HG02763 (cell line): ENCODE measurements at regions not wholly inside any gene's neighbourhood (a gene's known extent, or its start where the extent isn't known, plus 50 kb on each side); places are given as distances from the start of the nearest gene placed in this dataset.
"Not testable (repeated sequence)": the region's sequence is repeated elsewhere in the genome, so short reads cannot be mapped to it uniquely, and the experiment has no call there.

ENCODE experiments used
- ATAC-seq: cut with Tn5 transposase; IDR thresholded peaks from one replicate; pipeline ENCODE4 v1.9.1; 2021; ENCODE audit warnings: mild to moderate bottlenecking, moderate library complexity; ENCODE audit not compliant: unreplicated experiment

DNA sequence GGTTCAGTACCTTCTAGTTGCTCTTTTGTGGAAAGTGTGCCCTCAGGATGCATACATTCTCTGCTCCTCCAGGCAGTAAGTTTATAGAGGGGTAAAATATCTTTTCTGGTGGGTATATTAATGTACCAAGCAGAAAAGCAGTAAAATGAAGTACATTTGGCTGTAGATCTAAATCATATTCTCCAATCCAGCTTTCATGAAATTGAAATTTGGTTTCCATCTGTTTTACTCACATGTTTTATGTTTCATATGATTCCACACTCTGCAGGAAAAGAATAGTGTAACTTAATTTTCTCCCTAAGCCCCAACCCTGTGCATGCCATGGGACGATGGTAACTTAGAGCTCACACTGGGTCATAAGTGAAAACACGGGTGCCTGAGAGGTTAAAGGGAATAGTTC is 172.3 kb downstream of the AKAIN1 start:
- ATAC-seq = no peak

DNA sequence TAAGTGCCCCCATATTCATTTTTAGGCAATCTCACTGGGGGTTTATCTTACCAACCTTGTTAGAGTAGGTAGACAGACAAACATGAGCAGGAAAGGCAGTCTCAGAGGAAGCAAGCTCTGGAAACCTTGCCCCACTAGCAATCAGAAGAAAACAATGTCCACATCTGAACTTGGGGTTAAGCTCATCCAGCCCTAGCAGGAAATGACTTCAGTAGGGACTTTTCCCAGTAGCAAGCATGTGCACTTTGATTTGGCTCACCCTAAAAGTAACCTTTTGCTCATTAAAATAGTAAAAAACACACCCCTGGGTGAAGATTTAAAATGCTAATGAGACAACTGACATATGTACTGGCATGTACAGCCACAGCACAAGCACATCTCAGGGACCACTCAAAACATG is 175.5 kb downstream of the AKAIN1 start:
- ATAC-seq = no peak

DNA sequence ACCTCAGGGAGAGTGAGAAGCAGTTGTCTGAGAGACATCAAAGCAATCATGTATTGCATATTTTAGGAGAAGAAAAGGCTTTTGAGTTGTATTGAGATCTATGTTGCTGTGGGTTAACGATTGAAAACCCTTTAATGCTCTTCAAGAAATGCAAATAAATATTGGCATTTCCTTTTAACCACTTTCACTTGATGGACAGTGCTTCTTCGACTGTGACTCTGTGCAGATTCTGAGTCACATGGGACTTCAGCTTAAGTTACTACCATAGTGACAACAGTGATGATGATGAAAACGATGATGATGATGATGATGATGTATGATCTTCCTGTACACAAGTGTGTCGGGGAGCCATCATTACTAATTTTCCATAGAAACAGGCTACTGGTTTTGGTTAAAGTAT is 181.8 kb downstream of the AKAIN1 start:
- no peak for ATAC-seq

DNA sequence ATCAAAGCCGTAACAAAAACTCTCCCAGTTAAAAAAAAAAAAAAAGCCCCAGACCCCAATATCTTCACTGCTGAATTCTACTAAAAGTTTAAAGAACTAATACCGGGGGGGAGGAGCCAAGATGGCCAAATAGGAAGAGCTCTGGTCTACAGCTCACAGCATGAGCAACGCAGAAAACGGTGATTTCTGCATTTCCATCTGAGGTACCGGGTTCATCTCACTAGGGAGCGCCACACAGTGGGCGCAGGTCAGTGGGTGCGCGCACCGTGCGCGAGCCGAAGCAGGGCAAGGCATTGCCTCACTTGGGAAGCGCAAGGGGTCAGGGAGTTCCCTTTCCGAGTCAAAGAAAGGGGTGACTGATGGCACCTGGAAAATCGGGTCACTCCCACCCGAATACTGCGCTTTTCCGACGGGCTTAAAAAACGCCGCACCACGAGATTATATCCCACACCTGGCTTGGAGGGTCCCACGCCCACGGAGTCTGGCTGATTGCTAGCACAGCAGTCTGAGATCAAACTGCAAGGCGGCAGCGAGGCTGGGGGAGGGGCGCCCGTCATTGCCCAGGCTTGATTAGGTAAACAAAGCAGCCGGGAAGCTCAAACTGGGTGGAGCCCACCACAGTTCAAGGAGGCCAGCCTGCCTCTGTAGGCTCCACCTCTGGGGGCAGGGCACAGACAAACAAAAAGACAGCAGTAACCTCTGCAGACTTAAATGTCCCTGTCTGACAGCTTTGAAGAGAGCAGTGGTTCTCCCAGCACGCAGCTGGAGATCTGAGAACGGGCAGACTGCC is 192.8 kb downstream of the AKAIN1 start:
- ATAC-seq = not testable (repeated sequence)

DNA sequence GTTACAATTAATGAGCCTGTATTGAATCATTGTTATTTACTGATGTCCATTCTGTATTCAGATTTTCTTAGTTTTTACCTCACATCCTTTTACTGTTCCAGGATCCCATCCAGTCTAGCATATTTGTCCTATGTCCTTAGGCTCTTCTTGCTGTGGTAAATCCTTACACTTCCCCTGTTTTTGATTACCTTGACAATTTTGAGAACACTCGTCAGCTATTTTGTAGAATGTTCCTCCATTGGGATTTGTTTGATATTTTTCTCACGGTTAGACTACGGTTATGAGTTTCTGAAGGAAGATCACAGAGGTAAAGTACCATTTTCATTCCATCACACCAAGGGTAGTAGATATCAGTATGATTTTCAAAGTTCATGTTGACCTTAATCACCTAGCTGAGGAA is 202.3 kb downstream of the AKAIN1 start:
- ATAC-seq = no peak

DNA sequence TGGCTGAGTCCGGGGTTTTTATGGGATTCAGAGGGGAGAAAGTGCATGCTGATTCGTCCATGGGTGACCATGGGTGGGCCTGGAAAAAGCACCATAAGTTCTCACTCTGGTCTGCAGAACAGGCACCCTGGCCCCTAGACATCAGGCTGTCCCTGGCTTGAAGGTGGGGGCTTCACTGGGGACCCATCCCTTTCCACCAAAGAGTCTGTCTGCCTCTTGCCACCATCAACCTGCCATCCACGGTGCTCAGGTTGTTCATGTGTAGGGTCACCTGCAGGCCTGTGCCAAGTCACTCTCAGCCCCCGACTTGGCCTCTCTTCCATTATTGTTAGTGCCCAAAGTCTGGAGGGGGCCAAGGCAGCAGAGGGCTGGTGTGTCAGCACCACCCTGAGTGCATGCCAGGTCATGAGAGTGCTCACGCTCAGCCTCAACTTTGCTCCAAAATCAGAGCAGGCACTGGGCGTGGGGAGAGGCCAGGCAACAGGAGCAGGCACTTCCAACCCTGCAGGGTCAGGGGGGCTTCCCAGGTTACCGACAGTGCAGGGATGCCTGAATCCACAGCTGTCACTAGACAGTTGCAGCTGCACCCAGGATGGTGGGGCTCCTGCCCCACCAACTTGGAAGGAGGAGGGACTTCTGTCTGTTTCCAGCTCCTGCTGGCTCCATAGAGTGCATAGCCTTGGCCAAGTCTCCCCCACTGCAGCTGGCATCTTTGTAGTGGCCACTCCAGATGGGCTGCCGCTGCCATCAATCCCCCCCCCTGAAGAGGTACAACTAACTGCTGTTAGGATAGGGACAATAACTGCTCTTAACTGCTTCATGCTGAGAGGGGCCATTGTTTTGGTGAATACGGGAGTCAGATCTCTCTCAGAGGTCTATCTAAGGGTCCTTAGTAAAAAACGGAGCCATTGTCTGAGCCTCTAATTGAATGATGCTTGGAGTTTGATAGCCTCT is 209.3 kb downstream of the AKAIN1 start:
- no peak for ATAC-seq

DNA sequence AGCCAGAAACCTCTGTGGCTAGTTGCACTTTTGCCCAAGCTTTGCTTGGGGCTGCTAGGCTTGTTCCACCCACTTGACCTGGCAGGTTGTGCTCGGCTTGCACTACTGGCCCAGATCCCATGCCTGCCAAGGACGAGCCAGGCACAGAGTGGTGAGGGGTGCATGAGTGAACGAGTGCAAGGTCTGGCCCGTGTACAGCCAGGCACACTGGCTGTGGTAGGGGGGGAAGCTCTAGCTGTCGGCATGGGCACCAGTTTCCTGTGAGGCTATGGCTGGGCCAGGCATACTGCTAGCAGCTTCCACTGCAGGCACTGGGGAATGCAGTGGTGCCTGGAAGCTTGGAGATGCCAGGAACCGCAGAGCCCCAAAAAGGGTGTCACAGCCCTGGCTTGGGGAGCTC is 210.4 kb downstream of the AKAIN1 start:
- ATAC-seq = no peak

DNA sequence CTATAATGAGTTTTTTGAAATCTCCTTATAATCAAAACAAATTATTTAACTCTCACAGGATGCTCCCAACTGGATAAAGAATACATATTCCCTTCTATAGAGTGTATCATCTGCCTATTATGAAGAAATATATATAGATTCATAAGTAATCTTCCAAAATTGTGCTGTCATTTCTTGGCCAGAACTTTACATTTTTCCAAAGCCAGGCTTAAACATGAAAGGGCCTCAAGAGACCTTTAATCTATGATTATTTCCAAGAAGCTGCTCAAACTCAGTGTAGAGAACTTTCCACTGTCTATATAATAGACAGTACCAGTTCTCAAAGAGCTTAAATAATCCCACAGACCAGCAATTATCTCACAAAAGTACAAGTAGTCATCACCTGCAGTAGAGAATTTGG is 211.0 kb downstream of the AKAIN1 start:
- ATAC-seq = no peak

DNA sequence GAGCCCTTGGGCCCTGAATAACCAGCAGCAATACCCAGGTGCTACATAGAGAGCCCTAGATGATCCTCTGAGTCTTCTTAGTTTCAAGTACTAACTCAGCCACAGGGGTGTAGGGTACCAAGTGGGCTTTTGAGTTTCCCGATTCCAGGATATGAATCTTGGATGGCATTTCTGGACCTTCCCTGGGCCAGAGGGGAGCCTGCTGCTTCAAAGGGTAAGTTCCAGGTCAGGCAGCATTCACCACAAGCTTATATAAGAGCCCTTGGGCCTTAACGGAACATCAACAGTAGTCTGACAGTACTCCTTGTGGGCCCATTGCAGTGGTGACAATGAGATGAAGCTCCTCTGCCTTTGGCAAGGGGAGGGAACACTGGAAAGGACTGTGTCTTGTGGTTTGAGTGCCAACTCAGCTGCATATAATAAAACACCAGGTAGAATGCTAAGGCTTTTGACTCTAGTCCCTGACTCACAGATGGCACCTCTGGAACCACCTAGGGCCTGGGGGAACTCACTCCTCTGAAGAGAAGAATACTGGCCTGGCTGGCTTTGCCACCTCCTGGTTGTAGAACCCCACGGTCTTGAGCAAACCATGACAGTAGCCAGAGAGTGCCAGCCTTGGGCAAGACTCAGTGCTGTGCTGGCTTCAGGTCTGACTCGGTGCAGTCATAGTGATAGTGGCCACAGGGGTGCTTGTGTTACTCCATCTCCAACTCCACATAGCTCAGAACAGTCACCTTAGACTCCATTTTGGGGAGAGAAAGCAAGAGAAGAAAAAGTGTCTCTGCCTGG is 235.7 kb downstream of the AKAIN1 start:
- ATAC-seq = no peak

DNA sequence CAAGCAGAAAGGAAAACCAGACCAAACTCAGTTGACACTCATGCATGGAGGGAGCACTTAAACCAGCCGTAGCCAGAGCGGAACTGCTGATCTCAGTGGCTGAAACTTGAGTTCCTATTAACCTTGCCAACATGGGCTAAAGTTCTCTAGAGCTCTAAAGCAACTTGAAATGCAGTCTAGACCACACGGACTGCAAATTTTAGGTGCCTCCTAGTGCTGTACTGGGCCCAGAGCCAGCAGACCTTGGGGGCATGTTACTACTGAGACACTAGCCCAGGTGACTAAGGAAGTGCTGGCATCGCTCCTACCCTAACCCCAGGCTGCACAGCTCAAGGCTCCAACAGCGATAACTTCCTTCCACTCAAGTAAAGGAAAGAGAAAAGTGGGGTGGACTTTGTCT is 236.5 kb downstream of the AKAIN1 start:
- no peak for ATAC-seq

DNA sequence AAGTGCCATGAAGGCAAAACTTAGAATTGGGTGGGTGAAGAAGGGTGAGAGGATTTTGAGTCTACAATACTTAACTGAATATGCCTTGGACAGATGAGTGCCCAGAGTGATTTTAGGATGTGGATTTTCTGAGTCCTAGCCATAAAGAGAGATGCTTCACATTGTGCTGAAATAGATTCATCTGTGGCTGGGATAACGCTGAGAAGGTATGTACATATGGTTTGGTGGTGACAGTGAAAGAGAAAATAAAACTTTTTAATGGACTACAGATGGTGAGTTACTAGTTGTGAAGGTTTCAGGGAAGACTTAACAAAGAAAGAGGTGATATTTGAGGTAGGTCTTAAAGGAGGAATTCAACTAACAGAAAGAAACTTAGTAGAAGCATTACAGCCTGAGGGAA is 265.8 kb downstream of the AKAIN1 start:
- no peak for ATAC-seq

DNA sequence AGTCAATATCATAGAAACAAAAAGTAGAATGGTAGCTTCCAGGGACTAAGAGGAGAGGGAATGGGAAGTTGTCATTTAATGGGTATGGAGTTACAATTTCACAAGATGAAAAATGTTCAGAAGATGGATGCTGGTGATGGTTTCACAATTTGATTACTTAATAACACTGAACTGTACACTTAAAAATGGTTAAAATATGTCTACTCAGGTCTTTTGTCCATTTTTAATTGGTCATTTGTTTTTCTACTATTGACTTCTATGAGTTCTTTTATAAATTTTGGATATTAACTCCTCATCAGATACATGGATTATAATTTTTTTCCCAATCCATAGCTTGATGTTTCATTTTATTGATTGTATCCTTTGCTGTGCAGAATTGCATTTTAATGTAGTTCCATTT is 275.5 kb downstream of the AKAIN1 start:
- ATAC-seq = no peak

DNA sequence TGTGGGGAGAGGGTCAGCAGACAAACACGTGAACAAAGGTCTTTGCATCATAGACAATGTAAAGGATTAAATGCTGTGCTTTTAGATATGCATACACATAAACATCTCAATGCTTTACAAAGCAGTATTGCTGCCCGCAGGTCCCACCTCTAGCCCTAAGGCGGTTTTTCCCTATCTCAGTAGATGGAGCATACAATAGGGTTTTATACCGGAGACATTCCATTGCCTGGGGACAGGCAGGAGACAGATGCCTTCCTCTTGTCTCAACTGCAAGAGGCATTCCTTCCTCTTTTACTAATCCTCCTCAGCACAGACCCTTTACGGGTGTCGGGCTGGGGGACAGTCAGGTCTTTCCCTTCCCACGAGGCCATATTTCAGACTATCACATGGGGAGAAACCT is 279.5 kb downstream of the AKAIN1 start:
- not testable (repeated sequence) for ATAC-seq

DNA sequence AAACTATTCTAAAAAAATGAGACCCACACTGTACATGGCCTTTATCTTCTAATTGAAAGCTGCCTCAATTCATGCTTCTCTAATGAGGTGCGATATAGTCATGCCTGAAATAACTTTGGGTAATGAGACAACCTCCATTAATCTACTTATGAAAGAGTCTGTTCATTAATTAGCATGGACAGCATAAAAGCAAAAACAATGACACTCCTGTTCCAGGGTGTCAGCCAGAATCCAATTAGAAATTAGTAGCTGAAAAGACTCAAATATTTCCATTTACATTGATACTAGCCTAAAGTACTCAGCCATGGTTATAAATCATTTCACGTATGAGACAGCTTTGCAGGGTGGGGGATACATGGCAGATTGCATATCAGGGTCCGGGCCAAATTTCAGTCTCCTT is 288.7 kb downstream of the AKAIN1 start:
- no peak for ATAC-seq

DNA sequence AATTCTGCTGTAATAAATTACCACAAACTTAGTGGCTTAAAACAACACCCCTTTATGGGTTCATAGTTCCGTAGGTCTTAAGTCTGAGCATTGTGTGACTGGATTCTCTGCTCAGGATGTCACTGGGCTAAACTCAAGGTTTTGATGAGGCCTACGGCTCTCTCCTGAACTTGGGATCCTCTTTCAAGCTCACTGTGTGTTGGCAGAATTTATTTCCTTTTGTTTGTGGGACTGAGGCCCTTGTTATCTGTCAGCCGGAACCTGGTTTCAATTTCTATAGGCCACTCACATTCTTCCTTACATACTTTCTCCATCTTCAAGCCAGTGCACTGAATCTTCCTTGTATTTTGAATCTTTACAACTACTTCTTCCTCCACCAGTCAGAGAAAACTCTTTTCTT is 290.2 kb downstream of the AKAIN1 start:
- ATAC-seq = no peak

DNA sequence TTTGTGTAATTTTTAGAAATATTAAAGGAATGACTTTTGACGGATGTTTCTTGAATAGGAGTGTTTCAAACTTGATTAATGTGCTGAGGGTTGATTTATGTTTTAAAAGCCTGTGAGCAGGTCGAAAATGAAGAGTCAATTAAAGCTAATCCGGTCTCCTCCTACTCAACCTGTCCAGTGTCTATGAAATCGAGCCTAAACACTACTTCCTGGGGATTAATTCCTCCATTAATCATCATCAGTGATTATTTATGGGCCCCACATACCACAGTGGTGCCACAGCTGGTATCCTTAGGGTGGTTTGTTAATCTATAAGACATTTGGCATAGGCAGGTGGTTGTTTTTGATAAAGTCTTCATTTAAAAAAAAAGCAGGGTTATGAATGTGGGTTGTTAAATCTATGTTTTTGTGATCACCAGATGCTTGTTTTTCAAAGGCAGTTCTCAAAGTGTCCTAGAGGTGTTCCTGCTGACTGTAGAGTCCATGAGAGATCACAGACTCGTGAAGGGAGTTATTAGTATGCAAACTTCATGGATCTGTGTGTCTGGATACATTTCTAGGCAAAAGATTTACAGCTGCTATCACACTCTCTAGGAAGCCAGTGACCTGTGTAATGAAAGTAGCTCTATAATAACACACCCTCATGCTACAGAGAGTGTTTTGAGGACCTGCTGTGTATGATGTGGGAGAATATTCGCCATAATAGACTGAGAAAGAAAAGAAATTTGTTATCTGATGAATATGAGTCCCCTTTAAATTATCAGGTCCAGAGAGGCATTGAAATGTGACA is 308.6 kb downstream of the AKAIN1 start:
- no peak for ATAC-seq

DNA sequence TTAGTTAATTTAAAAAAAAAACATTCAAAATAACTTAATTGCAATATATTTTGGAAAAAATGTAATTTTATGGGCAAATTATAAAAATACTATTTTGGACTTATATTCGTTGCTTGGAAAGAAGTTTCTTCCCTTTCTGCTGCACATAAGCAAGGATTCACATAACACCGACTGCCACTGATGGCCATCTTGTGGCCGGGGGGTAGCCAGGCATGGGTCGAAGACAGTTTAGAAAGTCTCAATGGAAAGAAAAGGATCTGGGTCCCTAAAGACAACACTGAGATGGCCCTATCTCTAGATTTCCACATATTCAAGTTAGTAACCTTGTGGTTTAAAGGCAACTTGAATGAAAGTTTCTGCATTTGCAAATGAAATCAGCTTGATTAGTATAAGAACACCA is 318.6 kb downstream of the AKAIN1 start:
- ATAC-seq = no peak

DNA sequence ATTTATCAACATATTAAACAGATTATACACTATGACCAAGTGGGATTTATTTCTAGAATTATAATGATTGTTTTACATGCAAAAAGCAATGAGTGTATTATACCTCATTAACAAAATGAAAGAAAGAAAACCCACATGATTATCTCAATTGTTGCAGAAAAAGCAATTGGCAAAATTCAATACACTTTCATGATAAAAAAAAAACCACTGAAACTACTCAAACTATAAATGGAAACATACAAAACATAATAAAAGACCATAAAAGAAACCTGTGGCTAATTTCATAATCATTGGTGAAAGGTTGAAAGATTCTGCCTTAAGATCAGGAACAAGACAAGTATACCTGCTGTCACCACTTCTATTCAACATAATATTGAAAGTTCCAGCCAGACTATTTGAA is 325.9 kb downstream of the AKAIN1 start:
- ATAC-seq = no peak

DNA sequence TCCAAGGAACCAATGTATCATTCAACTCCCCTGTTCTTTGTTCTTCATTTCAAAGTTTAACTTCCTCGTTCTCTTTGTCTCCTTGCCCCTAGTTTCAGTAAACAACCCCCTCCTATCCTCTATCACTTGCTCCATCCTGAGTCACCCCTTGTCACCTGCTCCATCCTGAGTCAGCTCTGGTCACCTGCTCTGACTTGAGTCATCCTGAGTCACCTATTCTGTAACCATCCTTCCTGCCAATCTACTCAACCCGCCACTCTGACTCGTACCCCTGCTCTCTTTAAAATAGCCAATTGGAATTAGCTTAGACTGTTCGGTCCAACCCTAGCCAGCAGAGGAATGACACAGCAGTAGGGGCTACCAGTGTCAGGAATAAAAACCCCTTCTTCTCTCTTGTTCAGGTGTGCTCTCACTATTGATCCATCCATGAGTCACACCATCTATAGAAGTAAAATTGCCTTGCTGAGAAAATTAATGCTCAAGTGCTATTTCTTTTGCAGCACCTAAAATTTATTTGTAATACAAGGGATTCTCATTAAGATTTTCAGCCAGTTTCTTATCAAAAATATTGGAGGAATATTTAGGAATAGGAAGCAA is 326.8 kb downstream of the AKAIN1 start:
- ATAC-seq = no peak

DNA sequence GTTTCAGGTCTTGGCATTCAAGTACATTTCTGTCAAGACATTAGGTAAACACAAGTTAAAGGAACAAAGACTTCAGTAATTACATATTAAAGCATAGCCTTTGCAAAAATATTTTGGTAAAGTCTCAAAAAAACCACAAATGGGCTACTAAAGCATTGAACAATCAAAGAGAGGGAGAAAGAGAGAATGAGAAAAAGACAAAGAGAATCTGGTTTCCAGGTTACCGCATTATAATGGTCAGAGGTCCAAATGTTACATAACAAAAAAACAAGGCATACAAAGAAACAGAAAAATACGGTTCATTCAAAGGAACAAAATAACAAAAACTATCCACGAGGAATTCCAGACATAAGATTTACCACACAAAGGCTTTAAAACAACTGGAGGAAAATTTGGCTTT is 327.9 kb downstream of the AKAIN1 start:
- ATAC-seq = no peak
